ENCODE measurements at regions not wholly inside any gene's neighbourhood (a gene's known extent, or its start where the extent isn't known, plus 50 kb on each side); places are given as distances from the start of the nearest gene placed in this dataset.
"Not testable (repeated sequence)": the region's sequence is repeated elsewhere in the genome, so short reads cannot be mapped to it uniquely, and the experiment has no call there.

DNA sequence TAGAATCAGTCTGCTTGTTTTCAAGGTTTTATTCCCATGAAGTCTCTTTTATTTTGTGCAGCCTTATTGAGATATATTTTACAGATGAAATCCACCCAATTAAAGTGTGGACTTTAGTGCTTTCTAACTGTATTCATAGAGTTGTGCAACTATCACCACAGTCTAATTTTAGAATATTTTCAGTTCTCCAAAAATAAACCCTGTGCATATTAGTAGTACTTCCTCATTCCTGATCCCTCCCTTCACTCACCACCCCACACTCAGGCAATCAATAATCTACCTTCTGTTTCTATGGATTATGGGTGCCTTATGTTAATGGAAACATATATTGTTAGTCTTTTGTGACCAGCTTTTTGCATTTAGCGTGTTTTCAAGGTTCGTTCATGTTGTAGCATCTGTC, 185.7 kb upstream of the TMEM72 start:
- DNase-seq (ENCODE audit: low read depth in 4 of 4, low spot score in 1 of 4): no peak

DNA sequence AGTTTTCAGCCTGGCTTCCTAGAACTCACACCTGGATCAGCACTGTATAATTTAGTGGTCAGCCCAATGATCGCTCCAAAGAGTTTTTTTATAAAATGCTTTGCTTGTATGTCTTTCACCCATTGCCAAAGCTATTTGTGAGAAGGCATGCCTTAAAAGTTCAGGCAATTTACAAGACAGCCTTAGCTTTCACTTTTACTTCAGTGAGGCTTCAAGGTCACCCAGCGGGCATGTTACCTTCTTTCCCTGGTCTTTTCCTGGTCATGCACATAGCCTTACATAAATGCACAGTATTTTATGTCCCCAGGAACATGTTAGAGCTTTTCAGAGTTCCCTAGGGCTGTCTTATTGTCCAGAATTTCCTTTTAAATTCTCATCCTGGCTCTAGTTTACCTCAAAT, 179.9 kb upstream of the TMEM72 start:
- DNase-seq (ENCODE audit: low read depth in 4 of 4, low spot score in 1 of 4): no peak

- no peak for DNase-seq (ENCODE audit: low read depth in 4 of 4, low spot score in 1 of 4)
These were observed 177.3 kb upstream of the TMEM72 start for GRCh38 chr10:44733501-44734488.

- DNase-seq (ENCODE audit: low read depth in 4 of 4, low spot score in 1 of 4): no peak
These were observed 168.9 kb upstream of the TMEM72 start for GRCh38 chr10:44742248-44742647.

GRCh38 chr10:44743535-44743934, 167.6 kb upstream of the TMEM72 start:
- no peak for DNase-seq (ENCODE audit: low read depth in 4 of 4, low spot score in 1 of 4)

GRCh38 chr10:44745920-44746319, 165.2 kb upstream of the TMEM72 start:
- DNase-seq (ENCODE audit: low read depth in 4 of 4, low spot score in 1 of 4): no peak

GRCh38 chr10:44747593-44748172, 163.5 kb upstream of the TMEM72 start:
- DNase-seq (ENCODE audit: low read depth in 4 of 4, low spot score in 1 of 4): no peak

DNA sequence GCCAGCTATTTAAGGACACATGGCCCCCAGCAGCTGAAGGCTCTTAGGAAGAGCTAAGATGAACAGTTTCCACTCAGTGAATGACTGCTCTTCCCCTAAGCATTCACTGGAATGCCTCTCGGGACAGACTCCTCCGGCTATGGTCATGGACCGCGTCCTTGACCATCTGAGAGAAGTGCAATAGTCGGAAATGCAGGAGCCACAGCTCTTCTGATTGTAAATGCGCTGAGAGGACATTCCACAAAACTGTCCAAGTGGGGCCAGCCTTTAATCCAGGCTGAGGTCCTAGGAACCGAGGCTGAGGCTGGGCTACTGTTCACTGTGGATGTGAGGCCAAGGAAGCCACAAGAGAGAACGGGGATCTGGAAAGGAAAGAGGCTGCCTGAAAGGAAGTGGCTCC, 162.0 kb upstream of the TMEM72 start:
- no peak for DNase-seq (ENCODE audit: low read depth in 4 of 4, low spot score in 1 of 4)

DNA sequence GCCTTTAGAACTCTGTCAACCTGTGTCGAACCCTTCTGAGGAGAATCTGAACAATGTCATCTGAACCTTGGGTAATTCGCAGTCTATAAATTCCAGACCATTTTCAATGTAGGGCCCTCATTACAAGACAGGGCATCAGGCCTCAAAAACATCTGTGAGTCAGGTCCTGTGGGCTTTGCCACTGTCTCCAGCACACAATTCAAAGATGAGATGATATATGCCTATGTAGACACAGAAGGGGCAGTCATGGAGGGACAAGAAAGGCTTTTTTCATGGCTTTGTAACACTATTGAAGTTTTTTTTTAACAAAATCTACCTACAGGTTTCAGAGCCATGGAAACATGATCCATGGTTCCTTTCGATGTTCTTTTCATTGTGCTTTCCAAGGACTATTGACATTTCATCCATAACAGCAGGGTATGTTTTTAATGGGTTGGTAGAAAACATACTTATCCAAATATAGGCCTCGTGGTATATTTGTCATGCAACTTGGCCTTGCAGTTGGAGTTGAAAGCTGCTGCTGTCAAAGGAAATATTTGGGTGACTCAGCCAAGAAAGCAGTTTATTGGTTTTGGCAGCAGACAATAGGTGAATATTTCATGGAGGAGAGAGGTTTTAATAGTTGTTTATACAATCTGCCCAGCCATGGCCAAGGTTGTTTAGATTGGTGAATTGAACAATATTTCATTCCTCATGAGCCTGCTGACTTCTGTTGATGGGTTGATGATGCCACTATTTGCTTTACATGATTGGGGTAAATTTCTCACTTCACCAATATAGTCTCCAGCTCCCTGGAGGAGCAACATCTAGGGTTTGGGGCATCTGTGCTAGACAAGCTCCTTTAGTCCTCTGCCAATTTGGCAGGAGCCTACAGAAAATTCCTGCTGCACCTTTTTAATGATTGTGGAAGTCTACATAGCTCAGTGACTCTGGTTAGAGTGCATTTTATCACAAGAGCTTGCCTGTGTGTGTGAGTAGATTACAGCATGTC, 158.4 kb upstream of the TMEM72 start:
- DNase-seq (ENCODE audit: low read depth in 4 of 4, low spot score in 1 of 4): no peak

DNA sequence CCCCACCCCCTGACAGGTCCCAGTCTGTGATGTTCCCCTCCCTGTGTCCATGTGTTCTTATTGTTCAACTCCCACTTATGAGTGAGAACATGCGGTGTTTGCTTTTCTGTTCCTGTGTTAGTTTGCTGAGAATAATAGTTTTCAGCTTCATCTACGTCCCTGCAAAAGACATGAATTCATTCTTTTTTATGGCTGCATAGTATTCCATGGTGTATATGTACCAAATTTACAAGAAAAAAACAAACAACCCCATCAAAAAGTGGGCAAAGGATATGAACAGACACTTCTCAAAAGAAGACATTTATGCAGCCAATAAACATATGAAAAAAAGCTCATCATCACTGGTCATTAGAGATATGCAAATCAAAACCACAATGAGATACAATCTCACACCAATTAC, 156.8 kb upstream of the TMEM72 start:
- not testable (repeated sequence) for DNase-seq (ENCODE audit: low read depth in 4 of 4, low spot score in 1 of 4)

GRCh38 chr10:44755481-44755880, 155.7 kb upstream of the TMEM72 start:
- no peak for DNase-seq (ENCODE audit: low read depth in 4 of 4, low spot score in 1 of 4)

DNA sequence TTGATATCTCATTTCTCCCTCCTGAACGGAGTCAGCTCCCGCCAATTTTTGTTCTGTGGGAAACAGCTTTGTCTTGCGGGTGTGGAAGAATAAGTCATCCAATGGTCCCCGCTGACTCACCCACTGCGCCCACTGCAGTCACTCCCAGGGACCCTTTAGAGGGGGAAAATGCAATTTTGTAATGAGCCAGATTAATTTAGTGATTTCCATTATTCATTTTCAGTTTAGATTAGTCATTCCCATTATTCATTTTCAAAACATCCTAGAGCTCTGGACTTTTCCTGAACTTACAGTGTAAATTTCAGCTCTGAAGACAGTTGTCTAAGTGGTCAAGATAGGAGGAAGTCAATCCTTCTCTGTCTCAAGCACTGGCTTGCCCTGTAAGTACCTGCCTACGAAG, 154.9 kb upstream of the TMEM72 start:
- DNase-seq (ENCODE audit: low read depth in 4 of 4, low spot score in 1 of 4): no peak

DNA sequence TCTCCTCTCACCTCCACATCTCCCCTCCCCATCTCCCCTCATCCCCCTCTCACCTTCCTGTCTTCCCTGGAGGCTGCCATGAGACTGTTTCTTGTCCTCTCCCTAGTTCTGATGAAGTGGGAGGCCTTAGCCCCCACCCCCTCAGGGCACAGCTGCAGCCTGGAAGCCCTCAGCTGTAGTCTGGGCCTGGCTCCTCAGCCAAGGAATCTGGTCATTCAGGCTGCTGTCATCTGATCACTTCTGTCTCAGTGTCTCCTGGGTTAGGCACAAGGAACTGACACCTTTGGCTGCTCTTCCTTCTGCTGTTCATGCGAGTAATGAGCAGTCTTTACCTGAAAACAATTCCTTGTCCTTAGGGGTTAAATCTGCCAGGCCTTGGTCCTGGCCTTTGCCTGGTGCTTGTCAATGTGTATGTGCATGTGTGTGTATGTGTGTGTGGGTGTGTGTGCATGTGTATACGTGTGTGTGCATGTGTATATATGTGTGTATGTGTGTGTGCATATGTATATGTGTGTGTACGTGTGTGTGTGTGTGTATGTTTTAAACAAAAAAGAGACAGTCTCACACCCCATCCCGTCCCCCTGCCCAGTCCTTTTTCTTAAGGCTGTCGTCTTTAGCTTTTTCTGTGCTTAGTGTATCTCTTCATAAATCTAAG, 153.5 kb upstream of the TMEM72 start:
- no peak for DNase-seq (ENCODE audit: low read depth in 4 of 4, low spot score in 1 of 4)

DNA sequence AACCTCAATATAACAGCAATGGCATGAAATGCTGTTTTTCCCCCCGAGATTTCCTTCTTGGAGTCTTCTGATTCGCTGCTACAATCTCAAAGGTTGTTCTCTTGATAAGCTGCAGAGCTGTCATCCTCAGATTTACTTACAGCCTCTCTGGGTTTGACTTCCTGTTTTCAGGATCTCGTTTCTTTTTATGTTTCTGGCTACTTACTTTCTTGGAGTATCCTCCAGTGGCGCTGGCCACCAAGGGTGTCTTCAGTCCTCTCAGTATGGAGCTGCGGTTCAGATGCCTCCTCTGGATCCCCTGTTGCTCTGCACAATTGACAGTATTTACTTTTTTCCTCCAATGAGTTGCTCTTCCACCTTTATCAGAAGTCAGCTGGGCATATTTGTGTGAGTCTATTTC, 152.0 kb upstream of the TMEM72 start:
- DNase-seq (ENCODE audit: low read depth in 4 of 4, low spot score in 1 of 4): no peak

DNA sequence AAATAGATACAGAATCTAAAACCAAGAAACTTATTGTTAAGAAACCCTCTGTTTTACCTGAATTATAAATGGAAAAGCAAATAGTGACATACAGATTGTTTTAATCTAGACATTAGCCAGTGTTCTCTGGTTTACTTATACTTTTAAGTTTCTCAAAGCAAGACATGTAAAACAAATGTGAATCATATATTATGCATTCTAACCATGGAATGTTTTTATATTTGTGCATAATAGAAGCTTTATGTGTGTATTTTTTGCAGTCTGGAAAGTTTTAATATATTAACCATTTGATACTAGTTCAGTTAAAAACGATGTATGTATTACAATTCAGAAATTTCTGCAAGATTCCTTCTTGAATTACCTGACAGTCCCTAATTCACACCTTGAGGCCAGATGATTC, 150.6 kb upstream of the TMEM72 start:
- DNase-seq (ENCODE audit: low read depth in 4 of 4, low spot score in 1 of 4): no peak

DNA sequence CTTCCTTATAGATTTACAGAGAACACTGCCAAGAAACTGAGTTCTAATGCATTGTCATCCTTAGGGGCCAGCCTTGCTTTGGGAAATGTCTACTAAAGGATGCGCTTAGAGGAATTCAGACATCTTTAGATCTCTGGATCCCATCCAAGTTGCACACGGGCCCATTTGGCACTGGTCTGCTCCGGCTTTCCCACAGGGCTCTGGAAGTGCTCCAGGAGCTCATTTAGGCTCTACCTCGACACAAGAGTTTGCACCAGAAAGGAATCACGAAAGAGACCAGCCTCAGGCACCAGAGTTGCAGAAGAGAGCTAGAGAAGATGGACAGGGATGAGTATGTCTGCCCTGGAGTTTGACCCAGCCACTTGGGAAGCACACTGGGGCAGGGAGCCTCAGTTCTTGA, 150.1 kb upstream of the TMEM72 start:
- DNase-seq (ENCODE audit: low read depth in 4 of 4, low spot score in 1 of 4): no peak

DNA sequence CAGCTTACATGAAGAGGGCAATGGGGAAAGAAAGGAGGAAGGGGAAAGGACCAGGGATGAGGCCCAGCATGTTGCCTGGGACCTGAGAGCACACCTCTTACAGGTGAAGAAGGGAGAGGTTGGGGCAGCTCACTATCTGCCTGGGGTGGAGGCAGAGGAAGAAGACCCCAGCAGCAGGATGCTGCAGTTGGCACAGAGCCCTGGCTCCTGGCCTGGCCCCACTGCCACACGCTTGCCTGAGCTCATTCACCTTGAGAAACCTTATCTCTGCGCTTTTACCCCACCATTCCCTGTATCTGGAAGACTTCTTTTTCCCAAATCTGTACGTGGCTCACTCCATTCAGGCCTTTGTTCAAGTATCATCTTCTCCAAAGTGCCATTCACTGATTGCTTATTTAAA, 147.8 kb upstream of the TMEM72 start:
- no peak for DNase-seq (ENCODE audit: low read depth in 4 of 4, low spot score in 1 of 4)

- no peak for DNase-seq (ENCODE audit: low read depth in 4 of 4, low spot score in 1 of 4)
These were observed 145.8 kb upstream of the TMEM72 start for GRCh38 chr10:44765299-44765698.

DNA sequence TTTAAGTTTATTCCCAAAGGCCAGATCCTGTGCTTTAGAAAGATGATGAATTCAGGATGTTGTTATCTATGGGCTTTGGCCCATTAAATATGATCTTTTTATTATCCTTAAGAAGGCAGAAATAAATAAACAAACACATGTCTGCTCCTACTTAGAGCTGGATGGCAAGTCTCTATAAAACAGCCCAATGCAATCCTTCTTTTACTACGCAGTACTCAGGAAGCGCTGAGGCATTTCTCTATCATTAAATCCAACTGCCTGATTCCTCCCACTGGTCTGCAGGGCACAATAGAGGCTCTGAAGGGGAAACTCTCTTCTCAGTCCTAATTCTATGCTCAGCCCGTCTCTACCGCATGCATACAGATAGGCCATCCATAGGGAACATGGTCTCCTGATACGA, 144.5 kb upstream of the TMEM72 start:
- no peak for DNase-seq (ENCODE audit: low read depth in 4 of 4, low spot score in 1 of 4)

DNA sequence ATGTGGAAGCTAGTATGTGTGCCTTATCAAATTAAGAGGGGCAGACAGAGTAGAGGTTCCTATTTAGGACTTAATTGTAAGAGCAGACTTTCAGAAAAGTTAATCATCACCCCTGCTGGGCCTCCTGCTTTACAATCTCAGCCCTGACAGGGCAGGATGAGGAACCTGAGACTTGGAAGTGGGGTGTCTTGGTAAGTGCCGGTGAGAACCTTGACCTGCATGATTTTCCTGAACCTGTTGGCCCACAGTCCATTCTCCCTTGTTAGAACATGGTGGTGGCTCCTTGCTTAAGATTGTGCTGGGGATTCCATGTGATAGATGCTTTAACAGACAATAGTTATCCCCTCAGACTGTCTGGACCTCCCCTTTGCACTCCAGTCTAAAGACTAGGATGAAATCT, 141.7 kb upstream of the TMEM72 start:
- DNase-seq (ENCODE audit: low read depth in 4 of 4, low spot score in 1 of 4): no peak

All from stimulated activated CD4-positive, alpha-beta T cell treated with anti-CD3 and anti-CD28 coated beads, Interleukin-1b, Interleukin-23, amount 100 ng/mL, for 24 hours (primary cell).